ENCODE measurements at regions not wholly inside any gene's neighbourhood (a gene's known extent, or its start where the extent isn't known, plus 50 kb on each side); places are given as distances from the start of the nearest gene placed in this dataset.

- no peak for TF ChIP-seq EP300 (IDR thresholded peaks at IDR 0.05)
- TF ChIP-seq POLR2A (IDR thresholded peaks at IDR 0.05; ENCODE audit: low read length), result no peak
- no peak for TF ChIP-seq CTCF (IDR thresholded peaks at IDR 0.05)
- TF ChIP-seq HES2 (IDR thresholded peaks at IDR 0.05), result no peak
- TF ChIP-seq ZSCAN20 (CRISPR knock-in tag; IDR thresholded peaks at IDR 0.05), result no peak
- no peak for TF ChIP-seq HMGXB4 (CRISPR knock-in tag; IDR thresholded peaks at IDR 0.05; ENCODE audit: borderline replicate concordance)
- no peak for TF ChIP-seq TP53 (CRISPR knock-in tag; IDR thresholded peaks at IDR 0.05)
- TF ChIP-seq SMC3 (IDR thresholded peaks at IDR 0.05), result no peak
- no peak for TF ChIP-seq MAFK (IDR thresholded peaks at IDR 0.05; ENCODE audit: partially characterized antibody)
- TF ChIP-seq JUNB (IDR thresholded peaks at IDR 0.05), result no peak
- TF ChIP-seq BHLHE40 (IDR thresholded peaks at IDR 0.05; ENCODE audit: low read depth, low read length), result no peak
- no peak for TF ChIP-seq CHD2 (IDR thresholded peaks at IDR 0.05; ENCODE audit: low read length, partially characterized antibody)
Measured at GRCh38 chr5:39559923-39560322, 135.1 kb upstream of the DAB2 start.
